ENCODE measurements at regions not wholly inside any gene's neighbourhood (a gene's known extent, or its start where the extent isn't known, plus 50 kb on each side); places are given as distances from the start of the nearest gene placed in this dataset.

- no peak for FAIRE-seq
- ChIA-PET RAD21 (ENCODE audit: unreplicated experiment) (interaction anchor here (2.2 kb wide), 1 partner anchor 91 kb away, joined by 9 read pairs; no protein-coding TSS in a partner anchor), POLR2A (no interaction called here), CTCF (no interaction called here), SMC1A (ENCODE audit: uncharacterized antibody, unreplicated experiment) (no interaction called here)
- no peaks in the 10 kb centered on the region for H4K20me1 ChIP-seq (ENCODE audit: control insufficient read depth, insufficient read depth)
- DNase-seq (ENCODE audit: low read depth, low spot score) = no peak
- WGBS (ENCODE audit: insufficient coverage, insufficient replicate concordance, low lambda C conversion rate, missing lambda C conversion rate) = 7% methylated on average over 2 of the region's 2 CpGs
- H3K36me3 ChIP-seq (ENCODE audit: control insufficient read depth in 2 of 2, insufficient read depth in 2 of 2, low read length in 1 of 2) = no peaks in the 10 kb centered on the region
- no peaks in the 10 kb centered on the region for H3K27me3 ChIP-seq (replicated peaks in 1 of 2; ENCODE audit: control insufficient read depth in 2 of 2, insufficient read depth in 2 of 2, low read length in 1 of 2)
- H3K4me3 ChIP-seq = no peak overlapping the region
- no peak overlapping the region for H3K4me2 ChIP-seq (ENCODE audit: control insufficient read depth, insufficient read depth)
- no peaks in the 10 kb centered on the region for H3K79me2 ChIP-seq (ENCODE audit: control insufficient read depth, insufficient read depth, low read length)
- TF ChIP-seq CHD4 (IDR thresholded peaks at IDR 0.05) (no peak), HDAC6 (IDR thresholded peaks at IDR 0.05; ENCODE audit: unreplicated experiment) (no peak), HDAC2 (IDR thresholded peaks at IDR 0.05) (no peak), RELB (IDR thresholded peaks at IDR 0.05; ENCODE audit: low read depth) (no peak), SUZ12 (IDR thresholded peaks at IDR 0.05; ENCODE audit: unreplicated experiment) (no peak), ASH2L (IDR thresholded peaks at IDR 0.05; ENCODE audit: borderline replicate concordance, low read depth) (no peak), MYB (IDR thresholded peaks at IDR 0.05; ENCODE audit: borderline replicate concordance, low read depth, low read length) (no peak), SMC3 (IDR thresholded peaks at IDR 0.05; ENCODE audit: borderline replicate concordance, low read length) (no peak), NKRF (conservative IDR thresholded peaks at IDR 0.05) (no peak), STAT3 (IDR thresholded peaks at IDR 0.05; ENCODE audit: low read depth, low read length) (no peak), ZBED1 (IDR thresholded peaks at IDR 0.05; ENCODE audit: borderline replicate concordance) (no peak), SREBF2 (IDR thresholded peaks at IDR 0.05; ENCODE audit: low read length) (no peak), PAX5 (IDR thresholded peaks at IDR 0.05; ENCODE audit: borderline replicate concordance, low read depth, low read length) (no peak), ZNF24 (IDR thresholded peaks at IDR 0.05) (no peak), USF1 (IDR thresholded peaks at IDR 0.05; ENCODE audit: borderline replicate concordance, extremely low read length, insufficient read depth, low read depth, low read length) (no peak), GATAD2B (conservative IDR thresholded peaks at IDR 0.05; ENCODE audit: low read depth) (no peak), ZSCAN29 (IDR thresholded peaks at IDR 0.05) (no peak), FOS (IDR thresholded peaks at IDR 0.05; ENCODE audit: borderline replicate concordance, extremely low read depth, insufficient read length) (no peak)
- H3K4me1 ChIP-seq (ENCODE audit: control insufficient read depth, insufficient read depth, low read length) = no peaks in the 10 kb centered on the region
- in situ Hi-C loops (cut with MboI) (no loop called here), intact Hi-C loops (cut with micrococcal nuclease; ENCODE audit: unreplicated experiment) (no loop called here)
- no peak for ATAC-seq
- no peak overlapping the region for H3K27ac ChIP-seq (ENCODE audit: control insufficient read depth, insufficient read depth)
- no peak overlapping the region for H2AFZ ChIP-seq (ENCODE audit: control insufficient read depth, low read depth, low read length)
- no peak overlapping the region for H3K9ac ChIP-seq (ENCODE audit: control insufficient read depth, insufficient read depth, low read length)
- BruUV-seq (replicated peaks) = no TSS peak
- H3K9me3 ChIP-seq (replicated peaks; ENCODE audit: control insufficient read depth, insufficient read depth, low read length) = no peaks in the 10 kb centered on the region
Observed at GRCh38 chr14:58705066-58705465, 67.3 kb downstream of the DACT1 start.

Data from GM12878 (cell line).